WERI-Rb-1 (cell line): ENCODE measurements at regions not wholly inside any gene's neighbourhood (a gene's known extent, or its start where the extent isn't known, plus 50 kb on each side); places are given as distances from the start of the nearest gene placed in this dataset.

Source experiments
- DNase-seq: peaks from one replicate; pipeline ENCODE4 v3.0.0-alpha.2; 2020
- H3K27ac ChIP-seq: fragments of 250-450 bp; sonication (Bioruptor Pico); 2 replicates; pipeline ENCODE4 v1.5.1; 2020; ENCODE audit warnings: mild to moderate bottlenecking, moderate library complexity
- H3K27me3 ChIP-seq: fragments of 250-450 bp; sonication (Bioruptor Pico); 2 replicates; pipeline ENCODE4 v1.5.1; 2021; ENCODE audit warnings: mild to moderate bottlenecking, low read depth, moderate library complexity; ENCODE audit not compliant: insufficient read depth, severe bottlenecking
- H3K36me3 ChIP-seq: fragments of 250-450 bp; sonication (Bioruptor Pico); 2 replicates; pipeline ENCODE4 v1.5.1; 2020; ENCODE audit warnings: mild to moderate bottlenecking, moderate library complexity
- H3K4me3 ChIP-seq: 2 replicates; pipeline ENCODE4 v1.5.1; 2011; ENCODE audit warnings: low read depth, mild to moderate bottlenecking, control low read depth, low read length
- H3K9me3 ChIP-seq: fragments of 250-450 bp; sonication (Bioruptor Pico); 2 replicates; pipeline ENCODE4 v1.5.1; 2021; ENCODE audit warnings: mild to moderate bottlenecking, moderate library complexity; ENCODE audit not compliant: severe bottlenecking
- TF ChIP-seq, protein P1 (sequence below): IDR thresholded peaks from 2 replicates; pipeline ENCODE4 v1.5.1; 2011; ENCODE audit warnings: low read depth, mild to moderate bottlenecking, control low read depth, inconsistent platforms, low read length

DNA sequence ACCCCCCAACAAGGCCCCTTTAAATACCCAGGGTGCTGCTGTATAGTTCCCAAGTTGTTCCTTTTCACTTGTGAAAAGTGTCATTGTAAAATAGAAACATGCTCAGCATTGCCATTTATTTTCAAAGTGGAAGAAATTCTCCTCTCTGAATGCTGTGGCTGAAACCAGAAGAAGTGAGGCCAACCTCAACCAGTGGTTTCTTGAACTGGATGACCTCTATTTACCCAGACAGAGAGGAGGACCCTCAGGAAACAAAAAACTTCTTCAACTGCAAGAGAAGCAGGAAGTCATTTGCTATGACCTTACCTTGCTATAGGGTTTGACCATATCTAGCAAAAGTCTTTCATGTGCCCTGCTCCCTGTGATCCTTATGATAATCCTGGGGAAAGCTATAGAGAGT, 209.7 kb upstream of the RARB start:
- Histone ChIP-seq H3K27ac (no peak overlapping the region), H3K36me3 (no peaks in the 10 kb centered on the region), H3K27me3 (no peaks in the 10 kb centered on the region), H3K4me3 (no peak overlapping the region), H3K9me3 (no peaks in the 10 kb centered on the region)
- TF ChIP-seq, protein P1, sequence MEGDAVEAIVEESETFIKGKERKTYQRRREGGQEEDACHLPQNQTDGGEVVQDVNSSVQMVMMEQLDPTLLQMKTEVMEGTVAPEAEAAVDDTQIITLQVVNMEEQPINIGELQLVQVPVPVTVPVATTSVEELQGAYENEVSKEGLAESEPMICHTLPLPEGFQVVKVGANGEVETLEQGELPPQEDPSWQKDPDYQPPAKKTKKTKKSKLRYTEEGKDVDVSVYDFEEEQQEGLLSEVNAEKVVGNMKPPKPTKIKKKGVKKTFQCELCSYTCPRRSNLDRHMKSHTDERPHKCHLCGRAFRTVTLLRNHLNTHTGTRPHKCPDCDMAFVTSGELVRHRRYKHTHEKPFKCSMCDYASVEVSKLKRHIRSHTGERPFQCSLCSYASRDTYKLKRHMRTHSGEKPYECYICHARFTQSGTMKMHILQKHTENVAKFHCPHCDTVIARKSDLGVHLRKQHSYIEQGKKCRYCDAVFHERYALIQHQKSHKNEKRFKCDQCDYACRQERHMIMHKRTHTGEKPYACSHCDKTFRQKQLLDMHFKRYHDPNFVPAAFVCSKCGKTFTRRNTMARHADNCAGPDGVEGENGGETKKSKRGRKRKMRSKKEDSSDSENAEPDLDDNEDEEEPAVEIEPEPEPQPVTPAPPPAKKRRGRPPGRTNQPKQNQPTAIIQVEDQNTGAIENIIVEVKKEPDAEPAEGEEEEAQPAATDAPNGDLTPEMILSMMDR: no peak
- DNase-seq: no peak

DNA sequence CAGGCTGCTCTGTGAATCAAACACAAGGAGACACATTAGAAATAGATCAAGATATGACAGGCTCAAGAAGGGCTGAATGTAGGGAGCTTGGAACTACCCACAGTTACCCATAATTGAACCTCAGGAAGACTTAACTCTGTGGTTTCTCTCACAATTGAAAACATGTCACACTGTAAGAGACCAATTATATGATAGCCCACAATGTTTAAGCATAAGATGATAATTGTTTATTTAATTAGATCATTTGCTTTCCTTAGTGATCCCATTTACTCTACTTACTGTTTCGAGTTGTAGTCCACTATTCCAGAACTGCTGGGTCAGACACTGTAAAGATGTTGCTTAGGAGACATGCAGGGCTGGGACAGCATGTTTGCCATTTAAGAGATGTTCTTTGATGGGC, 201.3 kb upstream of the RARB start:
- Histone ChIP-seq H3K4me3 (no peak overlapping the region), H3K27me3 (no peaks in the 10 kb centered on the region), H3K36me3 (no peaks in the 10 kb centered on the region), H3K9me3 (no peaks in the 10 kb centered on the region), H3K27ac (no peak overlapping the region)
- TF ChIP-seq, protein P1: no peak
- DNase-seq: no peak

DNA sequence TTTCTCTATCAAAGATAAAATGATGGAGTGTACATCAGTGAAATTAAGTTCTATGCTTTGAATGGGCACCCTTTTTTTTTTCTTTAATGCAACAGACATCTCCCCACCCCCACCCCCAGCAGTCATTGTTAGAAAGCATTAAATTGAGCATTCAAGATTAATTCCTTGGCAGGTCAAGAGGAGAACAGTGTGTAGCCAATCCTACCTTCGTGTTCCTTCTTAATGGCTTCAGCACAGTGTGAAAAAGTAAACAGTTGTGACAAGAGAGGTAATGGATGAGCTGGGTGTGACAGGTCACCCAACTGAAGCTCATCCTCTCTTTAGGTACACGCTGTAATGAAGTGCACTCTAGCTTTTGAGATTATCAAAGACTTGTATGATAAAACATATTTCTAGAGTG, 198.5 kb upstream of the RARB start:
- DNase-seq: no peak
- Histone ChIP-seq H3K4me3 (no peak overlapping the region), H3K9me3 (no peaks in the 10 kb centered on the region), H3K36me3 (no peaks in the 10 kb centered on the region), H3K27me3 (no peaks in the 10 kb centered on the region), H3K27ac (no peak overlapping the region)
- TF ChIP-seq, protein P1: no peak

DNA sequence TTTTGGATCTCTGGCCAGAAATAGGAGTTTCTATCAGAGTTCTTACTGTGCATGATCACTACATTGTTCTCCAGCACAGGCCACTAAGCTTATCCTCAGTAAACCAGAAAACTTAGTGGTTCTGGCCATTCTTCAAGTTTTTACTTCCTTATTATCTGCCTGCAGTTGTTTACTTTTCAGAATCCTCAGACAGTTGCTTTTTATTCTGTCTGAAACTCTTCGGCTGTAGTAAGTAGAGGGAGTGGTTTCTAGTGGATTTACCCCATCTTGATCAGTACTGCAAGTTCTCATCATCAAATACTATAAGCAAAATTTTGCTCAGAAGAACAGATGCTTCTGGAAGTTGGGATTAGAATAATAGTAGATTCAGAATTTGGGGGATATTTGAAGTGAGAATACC, 193.0 kb upstream of the RARB start:
- no peak overlapping the region for H3K27ac ChIP-seq
- TF ChIP-seq, protein P1: no peak
- no peak for DNase-seq

DNA sequence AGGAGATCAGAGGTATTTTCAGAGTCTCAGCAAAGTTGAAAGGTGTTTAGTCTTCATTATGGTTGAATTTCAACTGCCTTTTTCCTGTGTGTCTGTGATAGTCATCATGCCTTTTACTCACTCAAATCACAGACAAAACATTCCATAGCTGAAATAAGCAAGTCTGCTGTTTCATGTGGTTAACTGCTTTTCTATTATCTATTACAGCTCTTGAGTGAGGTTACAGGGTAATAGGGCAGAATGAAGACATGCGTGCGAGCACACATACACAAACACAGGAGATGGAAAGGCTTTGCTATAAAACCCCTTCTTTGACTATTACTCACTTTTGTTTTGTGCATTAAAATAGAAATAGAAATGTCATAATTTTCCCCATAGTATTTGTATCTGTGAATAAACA, 192.6 kb upstream of the RARB start:
- no peak overlapping the region for H3K27ac ChIP-seq
- H3K36me3 ChIP-seq: no peaks in the 10 kb centered on the region
- TF ChIP-seq, protein P1: no peak
- H3K27me3 ChIP-seq: no peaks in the 10 kb centered on the region
- H3K9me3 ChIP-seq: no peaks in the 10 kb centered on the region
- H3K4me3 ChIP-seq: no peak overlapping the region
- DNase-seq: no peak

More for the DNA sequence above, 193.0 kb upstream of the RARB start:
- H3K36me3 ChIP-seq: no peaks in the 10 kb centered on the region
- no peaks in the 10 kb centered on the region for H3K27me3 ChIP-seq
- H3K9me3 ChIP-seq: no peaks in the 10 kb centered on the region
- H3K4me3 ChIP-seq: no peak overlapping the region

DNA sequence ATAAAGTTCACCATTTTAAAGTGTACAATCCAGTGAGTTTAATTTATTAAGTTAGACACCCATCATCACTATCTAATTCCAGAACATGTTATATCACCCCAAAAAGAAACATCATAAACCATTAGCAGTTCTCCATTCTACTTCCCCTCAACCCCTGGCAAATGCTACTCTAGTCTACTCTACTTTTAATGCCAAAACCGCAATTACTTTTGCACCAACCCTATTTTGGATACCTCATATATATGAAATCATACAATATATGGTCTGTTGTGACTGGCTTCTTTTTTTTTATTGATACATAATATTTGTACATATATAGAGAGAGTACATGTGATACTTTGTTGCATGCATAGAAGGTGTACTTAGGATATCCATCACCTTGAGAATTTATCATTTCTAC, 190.5 kb upstream of the RARB start:
- DNase-seq: no peak
- Histone ChIP-seq H3K4me3 (no peak overlapping the region), H3K36me3 (no peaks in the 10 kb centered on the region), H3K9me3 (no peaks in the 10 kb centered on the region), H3K27me3 (no peaks in the 10 kb centered on the region), H3K27ac (no peak overlapping the region)
- TF ChIP-seq, protein P1: no peak
